ENCODE measurements at regions not wholly inside any gene's neighbourhood (a gene's known extent, or its start where the extent isn't known, plus 50 kb on each side); places are given as distances from the start of the nearest gene placed in this dataset.

DNA sequence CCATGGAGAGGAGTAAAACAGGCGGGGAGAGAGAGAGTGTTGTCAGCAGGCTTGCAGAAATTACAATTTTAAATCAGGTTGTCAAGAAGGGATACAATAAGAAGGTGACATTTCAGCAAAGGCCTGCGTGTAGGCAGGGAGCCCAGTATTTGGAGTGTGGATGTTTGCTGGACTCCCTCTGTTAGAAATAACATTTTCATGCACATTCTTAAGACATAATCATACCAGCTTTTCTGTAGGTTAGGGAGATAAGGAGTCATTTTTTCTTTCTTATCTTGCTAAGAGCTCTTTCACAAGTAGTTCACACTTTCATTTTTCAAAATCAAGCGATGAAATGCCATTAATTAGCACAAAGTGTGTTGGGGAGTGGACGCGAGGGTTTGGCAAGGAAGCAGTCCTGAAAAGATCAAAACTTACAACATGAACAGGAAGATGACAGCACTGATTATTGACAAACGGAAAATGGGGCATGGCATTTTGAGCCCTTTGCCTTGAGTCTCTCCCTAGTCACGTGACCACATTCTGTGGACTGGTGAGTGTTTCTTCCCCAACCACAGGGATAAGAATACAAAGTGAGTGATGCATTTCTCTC lies 160.2 kb downstream of the DAD1 start:
- WGBS = 49% methylated on average over 7 of the region's 7 CpGs
- Histone ChIP-seq H3K9me3 (no peaks in the 10 kb centered on the region), H3K36me3 (no peaks in the 10 kb centered on the region), H3K4me3 (no peak overlapping the region), H3K27me3 (no peaks in the 10 kb centered on the region), H3K27ac (no peak overlapping the region), H3K4me1 (peaks cover 40% of the 10 kb centered on the region)
- TF ChIP-seq POLR2A (IDR thresholded peaks at IDR 0.05) (no peak), POLR2AphosphoS5 (IDR thresholded peaks at IDR 0.05) (no peak), EP300 (IDR thresholded peaks at IDR 0.05) (no peak)
- TF ChIP-seq, protein P1, sequence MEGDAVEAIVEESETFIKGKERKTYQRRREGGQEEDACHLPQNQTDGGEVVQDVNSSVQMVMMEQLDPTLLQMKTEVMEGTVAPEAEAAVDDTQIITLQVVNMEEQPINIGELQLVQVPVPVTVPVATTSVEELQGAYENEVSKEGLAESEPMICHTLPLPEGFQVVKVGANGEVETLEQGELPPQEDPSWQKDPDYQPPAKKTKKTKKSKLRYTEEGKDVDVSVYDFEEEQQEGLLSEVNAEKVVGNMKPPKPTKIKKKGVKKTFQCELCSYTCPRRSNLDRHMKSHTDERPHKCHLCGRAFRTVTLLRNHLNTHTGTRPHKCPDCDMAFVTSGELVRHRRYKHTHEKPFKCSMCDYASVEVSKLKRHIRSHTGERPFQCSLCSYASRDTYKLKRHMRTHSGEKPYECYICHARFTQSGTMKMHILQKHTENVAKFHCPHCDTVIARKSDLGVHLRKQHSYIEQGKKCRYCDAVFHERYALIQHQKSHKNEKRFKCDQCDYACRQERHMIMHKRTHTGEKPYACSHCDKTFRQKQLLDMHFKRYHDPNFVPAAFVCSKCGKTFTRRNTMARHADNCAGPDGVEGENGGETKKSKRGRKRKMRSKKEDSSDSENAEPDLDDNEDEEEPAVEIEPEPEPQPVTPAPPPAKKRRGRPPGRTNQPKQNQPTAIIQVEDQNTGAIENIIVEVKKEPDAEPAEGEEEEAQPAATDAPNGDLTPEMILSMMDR (IDR thresholded peaks at IDR 0.05) = no peak
- no peak for DNase-seq (ENCODE audit: low spot score in 2 of 2)

DNA sequence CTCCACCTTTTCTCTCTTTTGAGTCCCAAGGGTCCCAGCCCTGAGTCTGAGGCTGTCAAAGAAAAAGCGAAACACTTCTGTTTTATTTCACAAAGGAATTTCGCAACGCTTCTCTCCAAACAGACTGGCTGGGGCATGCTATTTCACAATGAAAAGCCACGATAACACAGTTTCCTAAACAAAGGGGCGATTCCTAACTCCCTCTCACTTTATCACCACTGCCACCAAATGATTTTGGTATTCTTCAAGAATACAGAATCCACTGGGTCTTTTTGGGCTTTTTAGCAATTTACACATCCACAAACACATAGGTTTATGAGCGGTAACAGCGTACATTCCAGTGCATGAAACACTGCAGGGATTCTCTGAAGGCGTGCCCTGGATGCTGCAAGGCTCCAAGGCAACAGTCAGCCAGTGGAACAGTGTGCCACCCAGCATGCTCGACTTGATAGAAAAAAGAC lies 161.2 kb downstream of the DAD1 start:
- H3K36me3 ChIP-seq = no peaks in the 10 kb centered on the region
- TF ChIP-seq, protein P1 (IDR thresholded peaks at IDR 0.05) = no peak
- no peak for TF ChIP-seq EP300 (IDR thresholded peaks at IDR 0.05)
- TF ChIP-seq POLR2AphosphoS5 (IDR thresholded peaks at IDR 0.05) = no peak
- no peak for TF ChIP-seq POLR2A (IDR thresholded peaks at IDR 0.05)
- H3K4me1 ChIP-seq = peaks cover 32% of the 10 kb centered on the region
- peak overlapping the region; percentile 10 for H3K4me3 ChIP-seq
- peak overlapping the region; percentile 39 for H3K27ac ChIP-seq
- no peak for DNase-seq (ENCODE audit: low spot score in 2 of 2)
- H3K27me3 ChIP-seq = no peaks in the 10 kb centered on the region
- 18% methylated on average over 9 of the region's 9 CpGs for WGBS
- H3K9me3 ChIP-seq = no peaks in the 10 kb centered on the region

DNA sequence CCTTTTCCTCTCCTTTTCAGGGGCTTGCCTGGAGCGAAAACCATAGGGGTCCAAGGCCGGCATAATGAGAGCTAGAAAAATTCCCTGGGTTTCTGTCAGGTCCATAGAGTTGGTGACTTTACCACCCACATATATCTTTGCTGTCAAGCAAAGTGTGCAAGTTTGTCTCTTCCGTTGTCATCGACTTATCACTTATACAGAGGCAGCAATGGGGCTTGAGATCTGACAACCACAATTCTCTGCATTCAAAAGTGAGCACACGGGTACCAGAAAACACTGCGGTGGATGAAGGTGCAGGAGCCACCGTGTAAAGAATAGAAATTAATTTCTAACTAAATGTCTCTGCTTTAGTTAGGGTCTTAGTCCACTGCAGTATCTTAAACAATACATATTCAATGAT lies 162.3 kb downstream of the DAD1 start:
- Histone ChIP-seq H3K27ac (no peak overlapping the region), H3K4me1 (peaks cover 23% of the 10 kb centered on the region), H3K27me3 (no peaks in the 10 kb centered on the region), H3K4me3 (no peak overlapping the region), H3K9me3 (no peaks in the 10 kb centered on the region), H3K36me3 (no peaks in the 10 kb centered on the region)
- WGBS = 95% methylated on average over 7 of the region's 7 CpGs
- DNase-seq (ENCODE audit: low spot score in 2 of 2) = no peak
- TF ChIP-seq EP300 (IDR thresholded peaks at IDR 0.05) = no peak
- TF ChIP-seq POLR2A (IDR thresholded peaks at IDR 0.05) = no peak
- no peak for TF ChIP-seq POLR2AphosphoS5 (IDR thresholded peaks at IDR 0.05)
- TF ChIP-seq, protein P1 (IDR thresholded peaks at IDR 0.05) = no peak

DNA sequence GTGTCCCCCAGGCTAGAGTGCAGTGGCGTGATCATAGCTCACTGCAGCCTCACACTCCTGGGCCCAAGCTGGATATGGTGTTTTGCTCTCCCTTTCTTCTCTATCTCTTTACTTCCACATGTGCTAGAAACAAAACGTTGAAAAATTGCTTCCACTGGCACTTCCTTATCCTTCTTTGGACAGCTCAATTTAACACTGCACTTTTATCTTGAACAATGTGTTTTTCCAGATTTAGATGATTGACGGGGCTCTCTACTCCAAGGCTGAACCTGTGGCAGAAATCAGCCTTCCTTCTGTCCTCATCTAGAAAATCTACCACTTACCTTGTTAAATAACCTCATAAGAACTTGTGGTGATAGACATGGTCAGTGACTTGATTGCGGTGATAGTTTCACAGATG lies 165.1 kb downstream of the DAD1 start:
- H3K27me3 ChIP-seq = no peaks in the 10 kb centered on the region
- WGBS = 74% methylated on average over 4 of the region's 4 CpGs
- DNase-seq (ENCODE audit: low spot score in 2 of 2) = no peak
- no peaks in the 10 kb centered on the region for H3K9me3 ChIP-seq
- TF ChIP-seq POLR2A (IDR thresholded peaks at IDR 0.05) (no peak), POLR2AphosphoS5 (IDR thresholded peaks at IDR 0.05) (no peak), EP300 (IDR thresholded peaks at IDR 0.05) (no peak)
- TF ChIP-seq, protein P1 (IDR thresholded peaks at IDR 0.05) = no peak
- H3K4me3 ChIP-seq = no peak overlapping the region
- no peak overlapping the region for H3K27ac ChIP-seq
- no peaks in the 10 kb centered on the region for H3K36me3 ChIP-seq
- peaks cover 18% of the 10 kb centered on the region for H3K4me1 ChIP-seq

DNA sequence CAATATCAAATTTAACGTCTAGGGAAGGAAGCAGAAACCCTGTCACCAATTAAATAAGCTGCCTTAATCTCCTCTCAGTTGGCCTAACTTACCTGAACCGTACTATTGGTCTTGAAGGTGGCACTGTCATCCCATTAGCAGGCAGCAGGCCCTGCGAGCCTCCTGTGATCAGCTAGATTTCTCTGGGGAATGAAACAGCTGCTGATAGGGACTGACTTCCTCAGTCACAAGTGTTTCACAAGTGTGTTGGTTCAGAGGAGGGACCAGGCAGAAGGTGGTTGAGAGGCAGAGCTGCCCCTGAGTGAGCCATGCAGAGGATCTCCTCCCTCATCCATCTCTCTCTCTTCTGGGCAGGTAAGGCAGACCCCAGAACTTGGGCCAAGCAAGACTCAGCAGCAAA lies 166.8 kb downstream of the DAD1 start:
- no peak for TF ChIP-seq POLR2A (IDR thresholded peaks at IDR 0.05)
- no peak for TF ChIP-seq POLR2AphosphoS5 (IDR thresholded peaks at IDR 0.05)
- TF ChIP-seq, protein P1 (IDR thresholded peaks at IDR 0.05) = no peak
- TF ChIP-seq EP300 (IDR thresholded peaks at IDR 0.05) = no peak
- no peak overlapping the region for H3K27ac ChIP-seq
- no peaks in the 10 kb centered on the region for H3K27me3 ChIP-seq
- no peak for DNase-seq (ENCODE audit: low spot score in 2 of 2)
- H3K4me1 ChIP-seq = peaks cover under 1% of the 10 kb centered on the region
- no peaks in the 10 kb centered on the region for H3K9me3 ChIP-seq
- H3K4me3 ChIP-seq = no peak overlapping the region
- 71% methylated on average over 3 of the region's 3 CpGs for WGBS
- H3K36me3 ChIP-seq = no peaks in the 10 kb centered on the region
